ENCODE measurements at regions not wholly inside any gene's neighbourhood (a gene's known extent, or its start where the extent isn't known, plus 50 kb on each side); places are given as distances from the start of the nearest gene placed in this dataset.
"Not testable (repeated sequence)": the region's sequence is repeated elsewhere in the genome, so short reads cannot be mapped to it uniquely, and the experiment has no call there.

- no peak for ATAC-seq
- no peaks in the 10 kb centered on the region for H3K36me3 Mint-ChIP-seq (ENCODE audit: insufficient read depth)
- H3K4me3 Mint-ChIP-seq = no peak overlapping the region
- no peak for DNase-seq
- no peaks in the 10 kb centered on the region for H3K27me3 Mint-ChIP-seq (ENCODE audit: low read depth)
- H3K9me3 Mint-ChIP-seq = peaks cover 7% of the 10 kb centered on the region
- no peaks in the 10 kb centered on the region for H3K4me1 Mint-ChIP-seq (ENCODE audit: low read depth)
Observed at GRCh38 chr5:8829323-8830029, 716.4 kb downstream of the SEMA5A start.

- Mint-ChIP-seq H3K9me3 (peaks cover 7% of the 10 kb centered on the region), H3K4me1 (ENCODE audit: low read depth) (no peaks in the 10 kb centered on the region), H3K36me3 (ENCODE audit: insufficient read depth) (no peaks in the 10 kb centered on the region), H3K27me3 (ENCODE audit: low read depth) (no peaks in the 10 kb centered on the region), H3K4me3 (no peak overlapping the region)
- no peak for ATAC-seq
- no peak for DNase-seq
Observed at GRCh38 chr5:8831251-8831650, 714.6 kb downstream of the SEMA5A start.

- Mint-ChIP-seq H3K4me3 (no peak overlapping the region), H3K36me3 (ENCODE audit: insufficient read depth) (no peaks in the 10 kb centered on the region), H3K9me3 (peaks cover 7% of the 10 kb centered on the region), H3K27me3 (ENCODE audit: low read depth) (no peaks in the 10 kb centered on the region), H3K4me1 (ENCODE audit: low read depth) (no peaks in the 10 kb centered on the region)
- no peak for ATAC-seq
- DNase-seq = no peak
Observed at GRCh38 chr5:8831854-8832253, 714.0 kb downstream of the SEMA5A start.

GRCh38 chr5:8839361-8840055 is 706.4 kb downstream of the SEMA5A start:
- Mint-ChIP-seq H3K9me3 (peaks cover 9% of the 10 kb centered on the region), H3K36me3 (ENCODE audit: insufficient read depth) (no peaks in the 10 kb centered on the region), H3K27me3 (ENCODE audit: low read depth) (no peaks in the 10 kb centered on the region), H3K4me3 (no peak overlapping the region), H3K4me1 (ENCODE audit: low read depth) (no peaks in the 10 kb centered on the region)
- no peak for DNase-seq
- no peak for ATAC-seq

GRCh38 chr5:8840237-8840636 is 705.6 kb downstream of the SEMA5A start:
- no peak for ATAC-seq
- no peaks in the 10 kb centered on the region for H3K36me3 Mint-ChIP-seq (ENCODE audit: insufficient read depth)
- H3K4me1 Mint-ChIP-seq (ENCODE audit: low read depth) = no peaks in the 10 kb centered on the region

GRCh38 chr5:8840746-8841145 is 705.1 kb downstream of the SEMA5A start:
- H3K36me3 Mint-ChIP-seq (ENCODE audit: insufficient read depth); ATAC-seq; DNase-seq; H3K4me3 Mint-ChIP-seq; H3K4me1 Mint-ChIP-seq (ENCODE audit: low read depth); H3K9me3 Mint-ChIP-seq; H3K27me3 Mint-ChIP-seq (ENCODE audit: low read depth): not testable (repeated sequence)

More at GRCh38 chr5:8840237-8840636, 705.6 kb downstream of the SEMA5A start:
- Mint-ChIP-seq H3K4me3 (no peak overlapping the region), H3K27me3 (ENCODE audit: low read depth) (no peaks in the 10 kb centered on the region), H3K9me3 (peaks cover 9% of the 10 kb centered on the region)
- no peak for DNase-seq

- ATAC-seq (no peak), DNase-seq (no peak)
- Mint-ChIP-seq H3K4me1 (ENCODE audit: low read depth) (no peaks in the 10 kb centered on the region), H3K9me3 (peaks cover 9% of the 10 kb centered on the region), H3K27me3 (ENCODE audit: low read depth) (no peaks in the 10 kb centered on the region), H3K4me3 (no peak overlapping the region), H3K36me3 (ENCODE audit: insufficient read depth) (no peaks in the 10 kb centered on the region)
Observed at GRCh38 chr5:8842971-8843551, 702.8 kb downstream of the SEMA5A start.

- no peaks in the 10 kb centered on the region for H3K27me3 Mint-ChIP-seq (ENCODE audit: low read depth)
- no peak overlapping the region for H3K4me3 Mint-ChIP-seq
- H3K9me3 Mint-ChIP-seq = peaks cover 9% of the 10 kb centered on the region
- DNase-seq = no peak
- no peak for ATAC-seq
- no peaks in the 10 kb centered on the region for H3K36me3 Mint-ChIP-seq (ENCODE audit: insufficient read depth)
- H3K4me1 Mint-ChIP-seq (ENCODE audit: low read depth) = no peaks in the 10 kb centered on the region
Observed at GRCh38 chr5:8843771-8844170, 702.1 kb downstream of the SEMA5A start.

- Mint-ChIP-seq H3K9me3 (peaks cover 9% of the 10 kb centered on the region), H3K4me1 (ENCODE audit: low read depth) (no peaks in the 10 kb centered on the region), H3K27me3 (ENCODE audit: low read depth) (no peaks in the 10 kb centered on the region), H3K4me3 (no peak overlapping the region), H3K36me3 (ENCODE audit: insufficient read depth) (no peaks in the 10 kb centered on the region)
- DNase-seq = no peak
- no peak for ATAC-seq
Observed at GRCh38 chr5:8844206-8844605, 701.7 kb downstream of the SEMA5A start.

GRCh38 chr5:8844847-8845246 is 701.0 kb downstream of the SEMA5A start:
- no peaks in the 10 kb centered on the region for H3K27me3 Mint-ChIP-seq (ENCODE audit: low read depth)
- ATAC-seq (no peak), DNase-seq (no peak)
- no peaks in the 10 kb centered on the region for H3K36me3 Mint-ChIP-seq (ENCODE audit: insufficient read depth)
- no peaks in the 10 kb centered on the region for H3K4me1 Mint-ChIP-seq (ENCODE audit: low read depth)
- peaks cover 9% of the 10 kb centered on the region for H3K9me3 Mint-ChIP-seq
- H3K4me3 Mint-ChIP-seq = no peak overlapping the region

- no peak for ATAC-seq
- DNase-seq = no peak
- Mint-ChIP-seq H3K27me3 (ENCODE audit: low read depth) (no peaks in the 10 kb centered on the region), H3K36me3 (ENCODE audit: insufficient read depth) (no peaks in the 10 kb centered on the region), H3K4me3 (no peak overlapping the region), H3K9me3 (peaks cover 9% of the 10 kb centered on the region), H3K4me1 (ENCODE audit: low read depth) (no peaks in the 10 kb centered on the region)
Observed at GRCh38 chr5:8845296-8845695, 700.6 kb downstream of the SEMA5A start.

GRCh38 chr5:8848366-8848765 is 697.5 kb downstream of the SEMA5A start:
- Mint-ChIP-seq H3K4me3 (no peak overlapping the region), H3K4me1 (ENCODE audit: low read depth) (no peaks in the 10 kb centered on the region), H3K9me3 (peaks cover 5% of the 10 kb centered on the region), H3K27me3 (ENCODE audit: low read depth) (no peaks in the 10 kb centered on the region), H3K36me3 (ENCODE audit: insufficient read depth) (no peaks in the 10 kb centered on the region)
- no peak for ATAC-seq
- no peak for DNase-seq

GRCh38 chr5:8848997-8849594 is 696.8 kb downstream of the SEMA5A start:
- Mint-ChIP-seq H3K27me3 (ENCODE audit: low read depth) (no peaks in the 10 kb centered on the region), H3K36me3 (ENCODE audit: insufficient read depth) (no peaks in the 10 kb centered on the region), H3K4me3 (no peak overlapping the region), H3K9me3 (peaks cover 3% of the 10 kb centered on the region), H3K4me1 (ENCODE audit: low read depth) (no peaks in the 10 kb centered on the region)
- no peak for ATAC-seq
- no peak for DNase-seq

GRCh38 chr5:8851101-8851500 is 694.8 kb downstream of the SEMA5A start:
- Mint-ChIP-seq H3K27me3 (ENCODE audit: low read depth) (no peaks in the 10 kb centered on the region), H3K4me3 (no peak overlapping the region), H3K4me1 (ENCODE audit: low read depth) (no peaks in the 10 kb centered on the region), H3K9me3 (peaks cover 3% of the 10 kb centered on the region), H3K36me3 (ENCODE audit: insufficient read depth) (no peaks in the 10 kb centered on the region)
- no peak for ATAC-seq
- DNase-seq = no peak

- DNase-seq (no peak), ATAC-seq (no peak)
- Mint-ChIP-seq H3K9me3 (peaks cover 3% of the 10 kb centered on the region), H3K4me3 (no peak overlapping the region), H3K4me1 (ENCODE audit: low read depth) (no peaks in the 10 kb centered on the region), H3K27me3 (ENCODE audit: low read depth) (no peaks in the 10 kb centered on the region), H3K36me3 (ENCODE audit: insufficient read depth) (no peaks in the 10 kb centered on the region)
Observed at GRCh38 chr5:8857051-8857450, 688.8 kb downstream of the SEMA5A start.
